CD4-positive, alpha-beta T cell treated with Interleukin-6 for 4 hours (primary cell): ENCODE measurements at regions not wholly inside any gene's neighbourhood (a gene's known extent, or its start where the extent isn't known, plus 50 kb on each side); places are given as distances from the start of the nearest gene placed in this dataset.
"Not testable (repeated sequence)": the region's sequence is repeated elsewhere in the genome, so short reads cannot be mapped to it uniquely, and the experiment has no call there.

Experiments
- DNase-seq: peaks from one replicate; pipeline ENCODE4 v3.0.0-alpha.2; 2020; ENCODE audit warnings: mixed read lengths

- no peak for DNase-seq
Observed at GRCh38 chr3:106421426-106421825, 552.6 kb upstream of the CBLB start.

GRCh38 chr3:106421909-106422308 lies 553.1 kb upstream of the CBLB start:
- no peak for DNase-seq

- DNase-seq: no peak
Observed at GRCh38 chr3:106423321-106424225, 554.8 kb upstream of the CBLB start.

GRCh38 chr3:106425026-106425425 lies 556.2 kb upstream of the CBLB start:
- no peak for DNase-seq

- DNase-seq: no peak
Observed at GRCh38 chr3:106425916-106426315, 557.1 kb upstream of the CBLB start.

GRCh38 chr3:106428565-106428994 lies 559.8 kb upstream of the CBLB start:
- no peak for DNase-seq

GRCh38 chr3:106431721-106432120 lies 562.9 kb upstream of the CBLB start:
- no peak for DNase-seq

GRCh38 chr3:106435899-106436453 lies 567.2 kb upstream of the CBLB start:
- DNase-seq: no peak

- no peak for DNase-seq
Observed at GRCh38 chr3:106438887-106439286, 570.1 kb upstream of the CBLB start.

- DNase-seq: no peak
Observed at GRCh38 chr3:106440672-106441071, 571.9 kb upstream of the CBLB start.

- DNase-seq: no peak
Observed at GRCh38 chr3:106446271-106446670, 577.5 kb upstream of the CBLB start.

GRCh38 chr3:106447723-106448301 lies 579.0 kb upstream of the CBLB start:
- no peak for DNase-seq

GRCh38 chr3:106448372-106448966 lies 579.7 kb upstream of the CBLB start:
- DNase-seq: not testable (repeated sequence)

- no peak for DNase-seq
Observed at GRCh38 chr3:106452096-106452495, 583.3 kb upstream of the CBLB start.

GRCh38 chr3:106454497-106454896 lies 585.7 kb upstream of the CBLB start:
- DNase-seq: no peak

GRCh38 chr3:106457281-106458180 lies 588.7 kb upstream of the CBLB start:
- DNase-seq: no peak

GRCh38 chr3:106458952-106459351 lies 590.1 kb upstream of the CBLB start:
- no peak for DNase-seq

- DNase-seq: no peak
Observed at GRCh38 chr3:106466881-106467280, 598.1 kb upstream of the CBLB start.

GRCh38 chr3:106473576-106474475 lies 605.0 kb upstream of the CBLB start:
- DNase-seq: no peak

GRCh38 chr3:106482451-106482850 lies 613.6 kb upstream of the CBLB start:
- no peak for DNase-seq

- DNase-seq: no peak
Observed at GRCh38 chr3:106485217-106485616, 616.4 kb upstream of the CBLB start.
